HL-60/S4 treated with phorbol 12-myristate 13-acetate at 8.2 ng/mL for 4 days and 3 days (cell line): ENCODE measurements at regions not wholly inside any gene's neighbourhood (a gene's known extent, or its start where the extent isn't known, plus 50 kb on each side); places are given as distances from the start of the nearest gene placed in this dataset.

Experiments used
- in situ Hi-C: fragments of 300-500 bp; cut with MboI; formaldehyde crosslinking; loops from 2 replicates; pipeline ENCODE4 v1.15.0; 2022; ENCODE audit warnings: low sequenced_read_pairs

- in situ Hi-C loops: no loop called here
Observed at GRCh38 chr17:77651988-77652387, 306.5 kb upstream of the TNRC6C start.

GRCh38 chr17:77654296-77654695 is 304.2 kb upstream of the TNRC6C start:
- in situ Hi-C loops: no loop called here

DNA sequence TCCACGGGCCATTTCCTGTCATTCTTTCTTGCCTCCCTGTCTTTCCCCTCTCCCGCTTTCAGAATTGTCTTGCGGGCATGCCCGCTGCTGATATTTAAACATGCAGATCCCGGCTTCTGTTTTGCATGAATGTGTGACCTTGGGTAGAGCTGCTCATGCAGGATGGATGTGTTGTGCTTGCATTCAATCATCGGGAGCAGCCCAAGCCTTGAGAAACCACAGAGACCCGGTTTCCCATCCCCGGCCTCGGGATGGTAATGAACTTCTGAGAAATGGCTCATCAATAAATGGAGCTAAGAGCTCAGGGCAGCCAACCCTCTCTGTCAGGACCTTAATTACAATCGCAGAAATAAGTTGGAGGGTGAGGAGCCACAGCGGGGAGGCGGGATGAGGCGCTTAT is 303.7 kb upstream of the TNRC6C start:
- in situ Hi-C loops: no loop called here

GRCh38 chr17:77656054-77656453 is 302.4 kb upstream of the TNRC6C start:
- in situ Hi-C loops: no loop called here

GRCh38 chr17:77657839-77658238 is 300.7 kb upstream of the TNRC6C start:
- in situ Hi-C loops: no loop called here

DNA sequence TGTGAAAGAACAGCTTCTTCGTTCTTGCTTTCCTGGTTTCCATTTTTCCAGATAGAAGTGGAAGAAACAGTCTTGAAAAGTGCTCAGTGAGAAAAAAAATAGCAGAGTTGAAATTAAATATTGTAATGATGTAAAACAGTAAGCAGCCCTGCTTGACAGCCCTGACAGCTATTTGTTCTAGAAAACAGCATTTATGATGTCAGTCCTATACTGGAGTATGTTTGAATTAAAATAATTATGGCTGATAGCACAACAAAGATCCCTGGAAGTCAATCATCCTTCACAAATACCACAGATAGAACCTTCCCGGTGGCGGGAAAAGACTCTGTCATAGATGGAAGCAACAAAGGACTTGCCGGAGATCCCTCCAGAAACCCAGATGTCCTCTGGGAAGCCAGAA is 298.0 kb upstream of the TNRC6C start:
- in situ Hi-C loops: no loop called here

DNA sequence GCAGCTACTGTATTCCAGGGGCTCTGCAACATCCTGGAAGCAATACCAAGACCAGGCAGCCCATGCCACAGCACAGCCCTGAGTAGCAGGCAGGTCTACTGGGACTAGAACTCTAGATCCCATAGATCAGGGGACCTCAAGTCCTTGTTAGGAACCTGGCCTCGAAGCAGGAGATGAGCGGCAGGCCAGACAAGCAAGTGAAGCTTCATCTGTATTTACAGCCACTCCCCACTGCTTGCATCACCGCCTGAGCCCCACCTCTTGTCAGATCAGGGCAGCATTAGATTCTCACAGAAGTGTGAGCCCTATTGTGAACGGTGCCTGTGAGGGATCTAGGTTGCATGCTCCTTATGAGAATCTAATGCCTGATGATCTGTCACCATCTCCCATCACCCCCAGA is 295.7 kb upstream of the TNRC6C start:
- in situ Hi-C loops: no loop called here

DNA sequence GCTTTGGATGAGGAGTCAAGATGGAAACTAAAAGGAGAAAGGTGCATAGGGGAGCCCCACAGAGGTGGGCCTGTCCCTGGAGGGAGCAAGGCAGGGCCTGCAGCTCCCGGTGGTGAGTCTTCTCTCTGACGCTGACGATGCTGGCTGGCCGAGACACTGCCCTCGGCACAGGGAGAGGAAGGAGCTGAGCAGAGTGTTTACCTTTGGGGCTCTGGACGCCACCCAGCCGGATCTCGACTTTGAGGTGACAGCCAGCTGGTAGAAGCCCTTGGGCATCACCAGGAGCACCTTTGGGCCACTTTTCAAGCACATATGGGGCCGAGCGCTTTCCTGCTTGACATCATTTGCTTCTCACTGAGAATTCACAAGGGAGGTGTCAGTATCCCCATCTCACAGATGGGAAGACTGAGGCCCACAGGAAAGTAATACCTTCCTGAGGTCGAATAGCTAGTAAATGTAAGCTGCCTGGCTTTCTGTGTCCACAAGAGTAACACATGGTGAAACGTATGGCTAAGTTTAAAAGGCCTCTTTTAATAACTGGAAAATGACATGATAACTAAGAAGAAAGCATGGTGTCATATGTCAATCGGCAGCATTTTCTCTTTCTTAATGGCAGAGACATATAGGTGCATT is 294.3 kb upstream of the TNRC6C start:
- in situ Hi-C loops: no loop called here

- in situ Hi-C loops: no loop called here
Observed at GRCh38 chr17:77665833-77666232, 292.7 kb upstream of the TNRC6C start.

GRCh38 chr17:77666462-77666861 is 292.0 kb upstream of the TNRC6C start:
- in situ Hi-C loops: no loop called here

DNA sequence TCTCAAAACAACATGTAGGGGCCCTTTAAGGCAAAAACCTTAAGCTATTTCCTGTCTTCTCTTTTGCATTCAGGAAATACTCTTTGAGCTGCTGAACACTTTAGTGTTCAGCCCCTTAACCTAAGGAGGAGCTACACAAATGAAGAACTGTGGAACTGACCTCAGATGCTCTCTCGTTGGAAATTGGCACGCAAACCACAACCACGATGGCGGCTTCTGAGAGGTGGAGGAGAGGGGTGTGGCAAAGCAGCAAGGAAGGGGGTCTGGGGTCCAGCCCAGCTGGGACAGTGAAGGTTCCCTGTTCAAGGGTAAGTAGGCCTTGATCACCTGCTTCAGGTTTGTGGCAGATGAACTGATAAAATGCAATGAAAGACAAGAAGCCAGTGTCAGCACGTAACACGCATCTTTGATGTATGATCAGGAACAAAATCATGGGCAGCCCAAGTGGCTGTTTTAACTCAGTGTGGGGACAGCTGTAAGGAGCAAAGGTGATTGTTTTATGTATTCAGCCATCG is 291.6 kb upstream of the TNRC6C start:
- in situ Hi-C loops: no loop called here

DNA sequence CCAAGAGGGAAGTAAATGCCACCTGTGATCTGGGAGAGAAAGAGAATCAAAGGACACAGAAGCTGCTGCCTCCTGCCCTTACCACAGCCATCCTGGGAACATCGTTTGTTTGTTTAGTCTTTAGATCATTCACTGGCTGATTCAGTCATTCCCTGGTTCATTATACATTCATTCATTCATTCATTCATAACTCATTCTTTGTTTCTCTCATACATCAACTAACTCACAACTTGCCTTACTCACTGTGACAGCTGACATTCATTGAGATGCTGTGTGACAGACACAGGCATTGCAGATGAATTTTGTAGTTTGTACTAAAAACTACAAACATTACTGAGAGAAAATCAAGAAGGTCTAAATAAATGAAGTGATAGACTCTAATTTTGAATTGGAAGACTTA is 291.0 kb upstream of the TNRC6C start:
- in situ Hi-C loops: no loop called here

DNA sequence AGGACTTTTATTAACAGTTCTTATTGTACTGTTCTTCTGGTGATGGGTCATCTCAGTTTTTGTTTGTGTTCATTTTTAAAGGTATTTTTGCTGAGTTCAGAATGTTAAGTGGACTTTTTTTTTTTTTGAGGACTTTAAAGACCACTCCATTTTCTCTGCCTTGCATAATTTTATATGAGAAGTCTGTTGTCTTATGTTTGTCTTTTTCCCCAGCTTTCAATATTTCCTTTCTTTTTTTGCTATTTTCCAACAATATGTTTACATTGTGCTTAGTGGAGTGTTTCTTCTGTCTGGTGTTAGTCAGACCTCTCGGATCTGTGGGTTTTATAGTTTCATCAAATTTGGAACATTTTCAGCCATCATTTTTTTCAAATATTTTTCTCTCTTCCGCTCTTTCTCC is 290.0 kb upstream of the TNRC6C start:
- in situ Hi-C loops: no loop called here

DNA sequence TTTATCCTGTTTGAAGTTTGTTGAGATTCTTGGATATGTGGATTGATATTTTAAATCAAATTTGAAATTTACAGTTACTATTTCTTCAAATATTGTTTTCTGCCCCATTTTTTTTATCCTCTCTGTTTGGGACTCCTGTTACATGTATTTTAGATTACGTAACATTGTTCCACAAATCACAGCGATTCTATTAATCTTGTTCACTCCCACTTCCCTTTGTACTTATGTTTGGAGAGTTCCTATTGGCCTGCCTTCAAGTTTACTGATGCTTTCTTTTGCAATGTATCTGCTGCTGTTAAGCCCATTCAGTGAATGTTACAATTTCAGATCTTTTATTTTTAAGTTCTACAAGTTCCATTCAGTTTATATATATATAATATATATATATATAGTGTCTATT is 288.3 kb upstream of the TNRC6C start:
- in situ Hi-C loops: no loop called here

DNA sequence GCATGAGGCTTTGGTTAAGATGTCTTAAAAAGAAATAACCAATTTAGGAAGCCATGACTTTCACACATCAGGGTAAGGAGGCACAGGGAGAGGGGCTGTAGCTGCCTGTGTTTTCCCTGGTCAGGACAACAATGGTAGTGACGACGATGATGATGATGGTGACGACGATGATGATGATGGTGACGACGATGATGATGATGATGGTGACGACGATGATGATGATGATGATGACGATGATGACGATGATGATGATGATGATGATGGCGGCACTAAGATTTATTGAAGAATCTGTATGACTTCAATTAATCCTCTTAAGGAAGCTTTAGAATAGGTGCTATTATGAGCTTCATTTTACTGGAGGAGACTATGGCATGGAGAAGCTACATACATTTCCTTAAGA is 284.1 kb upstream of the TNRC6C start:
- in situ Hi-C loops: no loop called here

GRCh38 chr17:77675411-77675810 is 283.1 kb upstream of the TNRC6C start:
- in situ Hi-C loops: no loop called here

DNA sequence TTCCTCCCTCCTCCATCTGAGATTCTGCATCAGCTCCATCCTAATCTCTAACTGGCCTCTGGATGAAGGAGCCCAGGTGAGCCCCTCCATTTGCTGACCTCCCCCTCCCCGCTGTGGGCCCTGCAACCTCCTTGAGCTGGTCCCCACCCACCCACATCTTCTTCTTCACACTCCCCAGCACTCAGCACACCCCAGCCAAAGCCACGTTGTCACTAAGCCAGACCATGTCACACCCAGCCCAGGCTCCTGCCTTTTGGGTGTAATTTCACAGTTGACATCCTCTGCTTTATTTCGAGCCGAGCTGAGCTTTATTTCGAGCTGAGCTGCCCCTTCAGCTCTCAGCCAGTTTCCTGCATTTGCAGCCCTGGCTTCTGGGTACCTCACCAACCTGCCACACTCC is 282.7 kb upstream of the TNRC6C start:
- in situ Hi-C loops: no loop called here

- in situ Hi-C loops: no loop called here
Observed at GRCh38 chr17:77676237-77676661, 282.3 kb upstream of the TNRC6C start.

DNA sequence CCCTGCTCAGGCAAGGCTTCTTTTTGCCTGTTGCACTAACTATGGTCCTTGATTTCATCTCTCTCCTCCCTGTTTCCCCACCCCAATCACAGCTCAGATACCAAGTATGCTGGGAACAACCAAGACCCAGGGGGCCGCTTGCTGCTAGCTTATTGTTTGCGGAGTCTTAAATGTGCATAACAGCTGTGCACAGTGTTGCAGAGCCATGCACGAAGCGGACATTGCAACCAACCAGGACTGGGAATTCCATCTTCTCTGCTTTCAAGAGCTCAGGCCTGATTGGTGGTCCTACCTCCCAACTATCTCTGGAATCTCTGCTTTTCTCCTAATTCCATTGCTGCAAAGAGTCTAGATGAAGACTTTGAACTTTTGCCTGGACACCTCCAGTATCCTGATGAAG is 281.3 kb upstream of the TNRC6C start:
- in situ Hi-C loops: no loop called here

DNA sequence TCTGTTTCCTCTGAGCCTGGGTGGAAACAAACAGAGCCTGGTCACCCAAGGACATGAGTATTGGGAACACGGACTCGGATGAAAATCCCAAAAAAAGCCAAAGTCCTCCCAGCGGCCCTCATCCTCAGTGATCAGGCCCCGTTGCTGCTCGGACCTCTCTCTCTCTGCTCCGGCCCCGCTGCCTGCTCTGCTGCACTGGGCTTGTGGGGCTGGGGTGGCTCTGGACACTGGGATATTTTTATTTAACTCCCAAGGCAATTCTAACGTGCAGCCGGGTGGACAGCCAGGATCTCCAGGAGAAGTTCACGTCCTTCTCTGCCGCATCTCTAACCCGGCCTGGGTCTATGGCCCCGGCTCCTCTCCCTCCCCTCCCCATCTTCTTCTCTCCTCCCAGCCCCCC is 280.9 kb upstream of the TNRC6C start:
- in situ Hi-C loops: no loop called here

DNA sequence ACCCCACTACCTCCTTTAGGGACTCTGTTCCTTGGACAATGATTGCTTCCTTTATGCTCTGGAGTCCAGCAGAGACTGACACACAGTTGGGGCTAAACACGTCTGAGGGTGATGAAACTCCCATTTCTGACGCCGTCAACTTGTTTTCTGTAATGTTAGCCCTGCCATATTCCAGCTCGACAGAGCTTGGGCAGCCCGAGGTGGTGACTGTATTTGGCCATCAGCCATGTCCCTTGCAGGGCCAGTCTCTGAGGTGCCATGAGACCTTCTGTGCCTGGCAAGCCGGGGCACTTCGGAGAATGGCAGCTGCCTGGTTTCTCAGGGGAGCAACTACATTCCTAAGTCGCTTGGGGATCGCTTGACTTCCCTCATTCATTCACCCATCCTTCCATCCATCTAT is 278.9 kb upstream of the TNRC6C start:
- in situ Hi-C loops: no loop called here

DNA sequence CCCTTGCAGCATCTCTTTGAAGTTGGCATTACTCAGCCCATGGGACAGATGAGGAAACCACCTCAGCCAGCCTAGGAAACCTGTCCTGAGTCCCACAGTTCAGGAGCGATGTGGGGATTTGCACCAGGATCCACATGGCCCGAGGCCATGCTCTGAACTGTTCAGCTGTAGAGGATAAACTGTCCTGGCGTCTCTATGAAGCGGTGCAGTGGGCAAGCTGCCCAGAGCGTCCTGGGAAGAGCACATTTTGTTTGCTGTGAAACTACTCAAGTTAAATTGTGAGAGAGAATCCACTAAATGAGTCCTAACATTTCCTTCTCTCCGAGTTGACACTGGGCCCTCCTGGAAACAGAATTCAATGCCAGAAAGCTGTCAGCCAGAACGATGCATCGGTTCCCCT is 276.6 kb upstream of the TNRC6C start:
- in situ Hi-C loops: no loop called here
